ENCODE measurements at regions not wholly inside any gene's neighbourhood (a gene's known extent, or its start where the extent isn't known, plus 50 kb on each side); places are given as distances from the start of the nearest gene placed in this dataset.

DNA sequence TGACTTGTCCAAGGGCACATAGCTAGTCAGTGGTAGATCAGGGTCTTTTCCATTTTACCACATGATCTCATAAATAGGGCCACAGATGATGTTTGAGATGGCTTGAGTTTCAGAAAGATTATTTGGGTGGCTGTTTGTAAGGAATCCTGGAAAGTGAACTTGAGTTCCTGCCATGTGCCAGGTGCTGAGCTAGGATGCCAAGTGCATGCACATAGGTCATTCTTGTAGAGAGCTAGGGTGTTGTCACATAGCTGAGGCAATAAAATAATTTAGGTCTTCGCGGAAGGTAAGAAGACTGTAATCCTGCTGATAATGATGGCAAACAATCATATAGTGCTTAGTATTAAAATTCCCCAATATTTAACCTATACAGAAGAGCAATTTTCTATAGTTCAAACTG, 1162.6 kb upstream of the TENM4 start:
- TF ChIP-seq, protein P1, sequence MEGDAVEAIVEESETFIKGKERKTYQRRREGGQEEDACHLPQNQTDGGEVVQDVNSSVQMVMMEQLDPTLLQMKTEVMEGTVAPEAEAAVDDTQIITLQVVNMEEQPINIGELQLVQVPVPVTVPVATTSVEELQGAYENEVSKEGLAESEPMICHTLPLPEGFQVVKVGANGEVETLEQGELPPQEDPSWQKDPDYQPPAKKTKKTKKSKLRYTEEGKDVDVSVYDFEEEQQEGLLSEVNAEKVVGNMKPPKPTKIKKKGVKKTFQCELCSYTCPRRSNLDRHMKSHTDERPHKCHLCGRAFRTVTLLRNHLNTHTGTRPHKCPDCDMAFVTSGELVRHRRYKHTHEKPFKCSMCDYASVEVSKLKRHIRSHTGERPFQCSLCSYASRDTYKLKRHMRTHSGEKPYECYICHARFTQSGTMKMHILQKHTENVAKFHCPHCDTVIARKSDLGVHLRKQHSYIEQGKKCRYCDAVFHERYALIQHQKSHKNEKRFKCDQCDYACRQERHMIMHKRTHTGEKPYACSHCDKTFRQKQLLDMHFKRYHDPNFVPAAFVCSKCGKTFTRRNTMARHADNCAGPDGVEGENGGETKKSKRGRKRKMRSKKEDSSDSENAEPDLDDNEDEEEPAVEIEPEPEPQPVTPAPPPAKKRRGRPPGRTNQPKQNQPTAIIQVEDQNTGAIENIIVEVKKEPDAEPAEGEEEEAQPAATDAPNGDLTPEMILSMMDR (conservative IDR thresholded peaks at IDR 0.05; ENCODE audit: control insufficient read depth, insufficient read depth, low read depth, low read length) = no peak
- no peak for DNase-seq (ENCODE audit: low read depth)
- H3K4me3 ChIP-seq (ENCODE audit: control insufficient read depth, low read depth, low read length) = no peak overlapping the region

DNA sequence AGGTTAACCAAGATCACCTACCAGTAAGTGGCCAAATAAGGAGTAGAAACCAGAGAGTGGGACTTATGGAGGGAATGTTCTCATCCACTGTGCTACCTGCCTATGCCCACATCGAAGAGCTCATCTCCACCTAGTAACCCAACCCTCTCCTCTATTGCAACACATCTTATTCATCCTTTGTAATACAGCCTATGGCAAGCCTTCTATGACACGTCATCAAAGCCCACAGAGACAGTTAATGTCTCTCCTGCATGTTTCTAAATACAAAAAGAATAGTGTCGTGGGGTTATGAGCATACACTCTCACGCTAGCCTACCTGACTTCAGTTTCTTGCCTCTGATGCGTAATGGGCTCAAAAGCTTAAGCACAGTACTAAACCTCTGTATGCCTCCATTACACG, 1158.1 kb upstream of the TENM4 start:
- no peak overlapping the region for H3K4me3 ChIP-seq (ENCODE audit: control insufficient read depth, low read depth, low read length)
- TF ChIP-seq, protein P1 (conservative IDR thresholded peaks at IDR 0.05; ENCODE audit: control insufficient read depth, insufficient read depth, low read depth, low read length) = no peak
- no peak for DNase-seq (ENCODE audit: low read depth)

DNA sequence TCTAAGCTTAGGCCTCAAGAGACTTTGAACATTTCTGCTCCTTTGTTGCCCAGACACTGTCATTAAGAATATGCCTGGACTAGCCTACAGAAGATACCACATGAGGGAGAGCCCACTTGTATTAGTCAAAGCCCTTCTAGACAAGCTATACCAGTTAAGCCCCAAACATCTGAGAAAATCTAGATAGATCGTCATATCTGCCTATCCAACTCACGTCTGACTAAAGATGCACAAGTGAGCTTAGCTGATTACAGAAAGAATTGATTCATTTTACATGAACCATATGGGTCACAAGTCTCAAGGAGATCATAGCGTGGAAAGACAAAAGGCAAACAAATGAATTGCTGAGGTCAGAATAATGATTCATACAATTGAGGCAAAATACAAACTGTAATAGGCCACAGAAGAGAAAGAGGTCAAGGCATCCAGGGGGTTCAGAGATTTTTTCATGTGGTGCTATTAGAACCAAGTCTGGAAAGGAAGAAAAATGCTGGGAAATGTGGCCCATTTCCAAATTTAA, 1155.5 kb upstream of the TENM4 start:
- no peak for DNase-seq (ENCODE audit: low read depth)
- TF ChIP-seq, protein P1 (conservative IDR thresholded peaks at IDR 0.05; ENCODE audit: control insufficient read depth, insufficient read depth, low read depth, low read length) = no peak
- no peak overlapping the region for H3K4me3 ChIP-seq (ENCODE audit: control insufficient read depth, low read depth, low read length)

DNA sequence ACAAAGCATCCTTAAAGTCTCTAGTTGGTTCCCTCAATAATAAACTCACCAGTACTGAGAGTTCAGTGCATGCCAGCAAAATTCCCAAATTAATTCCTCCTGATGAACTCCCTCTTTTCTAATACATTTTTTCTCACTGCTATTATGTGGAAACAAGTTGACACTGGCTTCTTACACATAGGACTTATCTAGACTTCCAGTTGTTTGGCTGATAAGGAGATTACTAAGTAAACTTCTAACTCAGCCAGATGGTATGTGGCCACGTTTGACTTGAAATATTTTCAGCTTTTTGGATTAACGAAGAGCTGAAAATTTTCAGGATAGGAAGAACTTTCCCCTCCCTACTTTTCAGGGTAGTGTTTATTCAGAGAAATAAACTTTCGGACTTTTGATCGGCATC, 1154.2 kb upstream of the TENM4 start:
- TF ChIP-seq, protein P1 (conservative IDR thresholded peaks at IDR 0.05; ENCODE audit: control insufficient read depth, insufficient read depth, low read depth, low read length) = no peak
- peak; percentile 1 for DNase-seq (ENCODE audit: low read depth)
- H3K4me3 ChIP-seq (ENCODE audit: control insufficient read depth, low read depth, low read length) = no peak overlapping the region

DNA sequence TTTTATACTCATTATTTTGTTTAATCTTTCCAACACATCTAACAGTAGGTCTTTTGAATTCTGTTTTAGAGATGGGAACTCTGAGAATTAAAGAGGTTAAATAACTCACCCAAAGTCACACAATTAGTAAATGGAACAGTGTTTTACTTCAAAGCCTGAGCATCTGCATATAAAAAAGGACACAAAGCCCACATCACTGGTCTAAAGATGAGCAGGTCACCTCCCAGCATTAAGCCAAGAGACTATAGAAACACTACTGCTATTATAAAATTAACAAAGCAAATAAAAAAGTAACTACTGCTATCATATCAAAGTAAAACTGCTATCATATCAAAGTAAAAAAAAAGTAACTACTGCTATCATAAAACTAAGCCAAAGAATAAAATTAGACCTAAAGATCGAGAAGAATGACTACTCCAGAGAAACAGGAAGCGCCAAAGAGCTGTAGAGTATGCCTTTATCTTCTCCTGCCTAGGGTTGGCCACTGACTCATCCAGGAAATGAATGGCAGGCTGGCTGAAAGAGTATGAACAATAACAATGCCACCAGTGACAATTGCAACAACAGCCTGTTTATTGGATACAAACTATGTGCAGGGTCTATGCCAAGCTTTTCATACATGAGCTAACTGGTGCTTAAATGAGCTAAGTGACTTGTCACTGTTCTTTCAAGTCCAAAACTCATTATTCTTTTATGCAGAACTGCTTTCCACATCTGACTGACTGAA, 1153.0 kb upstream of the TENM4 start:
- peak; percentile 21 for DNase-seq (ENCODE audit: low read depth)
- H3K4me3 ChIP-seq (ENCODE audit: control insufficient read depth, low read depth, low read length) = no peak overlapping the region
- TF ChIP-seq, protein P1 (conservative IDR thresholded peaks at IDR 0.05; ENCODE audit: control insufficient read depth, insufficient read depth, low read depth, low read length) = no peak

DNA sequence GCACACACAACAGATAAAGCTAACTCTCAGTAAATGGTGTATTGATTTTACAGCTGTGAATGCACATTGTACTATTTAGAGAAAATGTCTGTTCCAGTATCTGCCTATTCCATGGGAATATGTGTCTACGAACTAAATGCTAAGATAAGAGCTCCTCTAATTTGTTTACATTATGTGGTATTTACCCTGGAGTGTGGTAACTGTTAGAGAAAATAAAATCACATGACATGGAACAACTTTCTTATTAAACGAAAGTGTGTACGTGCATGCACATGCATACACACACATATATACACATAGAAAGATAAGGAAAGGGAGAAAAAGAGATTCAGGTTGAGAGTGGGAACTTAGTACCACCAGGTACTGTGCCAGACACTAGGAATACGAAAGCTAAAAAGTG, 1151.7 kb upstream of the TENM4 start:
- DNase-seq (ENCODE audit: low read depth) = no peak
- no peak overlapping the region for H3K4me3 ChIP-seq (ENCODE audit: control insufficient read depth, low read depth, low read length)
- TF ChIP-seq, protein P1 (conservative IDR thresholded peaks at IDR 0.05; ENCODE audit: control insufficient read depth, insufficient read depth, low read depth, low read length) = no peak

Data from fibroblast of mammary gland (primary cell).